CD14-positive monocyte (primary cell): ENCODE measurements at regions not wholly inside any gene's neighbourhood (a gene's known extent, or its start where the extent isn't known, plus 50 kb on each side); places are given as distances from the start of the nearest gene placed in this dataset.
A peak's percentile ranks its signal among the peaks of the same experiment; 100 is the strongest.

Experiments
- DNase-seq, 3 donors: peaks; one replicate each; pipeline ENCODE4 v3.0.0-alpha.2; 2011 to 2022
- H2AFZ ChIP-seq: 2 replicates; pipeline ENCODE4 v1.6.0; 2012; ENCODE audit warnings: mild to moderate bottlenecking, low read depth, low read length, inconsistent platforms; ENCODE audit not compliant: insufficient read depth, poor library complexity, severe bottlenecking
- H3K27ac ChIP-seq, 2 donors: 1 replicate in 1 of 2; 2 replicates in 1 of 2; pipeline ENCODE4 v1.5.1; 2012 to 2013; ENCODE audit warnings: low read length in 2 of 2, control low read depth in 1 of 2, inconsistent platforms in 1 of 2, low read depth in 1 of 2, mild to moderate bottlenecking in 1 of 2
- H3K27me3 ChIP-seq, 2 donors: one replicate each; pipeline versions ENCODE4 v1.6.0 to v1.6.1; 2011 to 2013; ENCODE audit warnings: low read length in 2 of 2; ENCODE audit not compliant: control insufficient read depth in 2 of 2, insufficient read depth in 2 of 2
- H3K36me3 ChIP-seq, 2 donors: replicated peaks in 1 of 2; 1 replicate in 1 of 2; 2 replicates in 1 of 2; pipeline versions ENCODE4 v1.5.1 to v1.6.1; 2012 to 2013; ENCODE audit warnings: low read length in 2 of 2, control low read depth in 1 of 2, inconsistent platforms in 1 of 2, mild to moderate bottlenecking in 1 of 2; ENCODE audit not compliant: insufficient read depth in 2 of 2, control insufficient read depth in 1 of 2
- H3K4me1 ChIP-seq, 2 donors: 1 replicate in 1 of 2; 2 replicates in 1 of 2; pipeline versions ENCODE4 v1.5.1 to v1.6.1; 2012 to 2013; ENCODE audit warnings: low read length in 2 of 2, control low read depth in 1 of 2, inconsistent platforms in 1 of 2, mild to moderate bottlenecking in 1 of 2, moderate library complexity in 1 of 2; ENCODE audit not compliant: insufficient read depth in 2 of 2, control insufficient read depth in 1 of 2
- H3K4me2 ChIP-seq: replicated peaks from 2 replicates; pipeline ENCODE3; 2012; ENCODE audit warnings: low read length, moderate library complexity, mild to moderate bottlenecking; ENCODE audit not compliant: poor library complexity, severe bottlenecking; ENCODE audit errors: extremely low read depth
- H3K4me3 ChIP-seq, 3 experiments: fragments of 200-600 bp in 1 of 3; sonication (generic) in 1 of 3; replicated peaks in 1 of 3; 1 replicate in 2 of 3; 2 replicates in 1 of 3; pipeline ENCODE4 v1.5.1; 2011 to 2013; ENCODE audit warnings: low read length in 3 of 3, mild to moderate bottlenecking in 3 of 3, control low read depth in 2 of 3, low read depth in 2 of 3, inconsistent platforms in 1 of 3, moderate library complexity in 1 of 3
- H3K79me2 ChIP-seq: 2 replicates; pipeline ENCODE4 v1.6.0; 2012; ENCODE audit warnings: mild to moderate bottlenecking, control low read depth, inconsistent platforms, low read length, moderate library complexity; ENCODE audit not compliant: insufficient read depth
- H3K9ac ChIP-seq: 2 replicates; pipeline ENCODE4 v1.6.0; 2017; ENCODE audit warnings: low read length, mild to moderate bottlenecking; ENCODE audit not compliant: insufficient read depth, poor library complexity, severe bottlenecking
- H3K9me3 ChIP-seq, 2 donors: replicated peaks in 1 of 2; 1 replicate in 1 of 2; 2 replicates in 1 of 2; pipeline versions ENCODE4 v1.5.1 to v1.6.1; 2012 to 2013; ENCODE audit warnings: low read length in 2 of 2, control low read depth in 1 of 2; ENCODE audit not compliant: control insufficient read depth in 1 of 2, insufficient read depth in 1 of 2
- H4K20me1 ChIP-seq: 2 replicates; pipeline ENCODE4 v1.6.0; 2012; ENCODE audit warnings: mild to moderate bottlenecking, low read length, control low read depth, moderate library complexity; ENCODE audit not compliant: insufficient read depth
- H3K27ac Mint-ChIP-seq, 7 donors: one replicate each; pipeline ENCODE4 v1.8.0; 2020; ENCODE audit warnings: mild to moderate bottlenecking in 7 of 7, mixed read lengths in 7 of 7, moderate library complexity in 6 of 7, inconsistent platforms in 2 of 7
- H3K27me3 Mint-ChIP-seq, 3 donors: one replicate each; pipeline ENCODE4 v1.8.0; 2021 to 2022; ENCODE audit warnings: low read depth in 3 of 3, mild to moderate bottlenecking in 3 of 3, mixed read lengths in 3 of 3, moderate library complexity in 3 of 3, inconsistent platforms in 1 of 3
- H3K36me3 Mint-ChIP-seq, 2 donors: one replicate each; pipeline ENCODE4 v1.8.0; 2020; ENCODE audit warnings: mixed read lengths in 2 of 2, inconsistent platforms in 1 of 2, mild to moderate bottlenecking in 1 of 2
- H3K4me1 Mint-ChIP-seq: one replicate; pipeline ENCODE4 v1.8.0; 2020; ENCODE audit warnings: mild to moderate bottlenecking, mixed read lengths
- H3K4me3 Mint-ChIP-seq, 2 donors: one replicate each; pipeline ENCODE4 v1.8.0; 2020; ENCODE audit warnings: mild to moderate bottlenecking in 2 of 2, mixed read lengths in 2 of 2, moderate library complexity in 1 of 2
- H3K9me3 Mint-ChIP-seq, 7 donors: one replicate each; pipeline ENCODE4 v1.8.0; 2020 to 2022; ENCODE audit warnings: mixed read lengths in 7 of 7, mild to moderate bottlenecking in 6 of 7, moderate library complexity in 6 of 7, inconsistent platforms in 2 of 7
- WGBS: methylation state at CpG from one replicate; pipeline ENCODE4 v1.1.5; 2013; ENCODE audit warnings: missing lambda C conversion rate; ENCODE audit not compliant: insufficient coverage; 5-methylcytosine and 5-hydroxymethylcytosine counted together
- intact Hi-C, 2 donors: fragments of 100-400 bp; cut with micrococcal nuclease; formaldehyde crosslinking; loops; one replicate each; pipeline versions ENCODE4 v1.15.0 to v1.15.1; 2023
- TF ChIP-seq, protein P1 (sequence below): fragments of 200-600 bp; IDR thresholded peaks from one replicate; pipeline ENCODE4 v1.8.0; 2022; ENCODE audit warnings: antibody characterized with exemption, mild to moderate bottlenecking

DNA sequence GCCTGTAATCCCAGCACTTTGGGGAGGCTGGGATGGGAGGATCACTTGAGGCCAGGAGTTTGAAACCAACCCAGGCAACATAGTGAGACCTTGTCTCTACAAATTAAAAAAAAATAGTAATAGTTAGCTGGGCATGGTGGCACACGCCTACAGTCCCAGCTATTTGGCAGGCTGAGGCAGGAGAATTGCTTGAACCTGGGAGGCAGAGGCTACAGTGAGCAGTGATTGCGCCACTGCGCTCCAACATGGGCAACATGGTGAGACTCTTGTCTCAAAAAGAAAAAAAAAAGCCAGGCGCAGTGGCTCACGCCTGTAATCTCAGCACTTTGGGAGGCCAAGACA is 56.9 kb upstream of the MRTFB start:
- H4K20me1 ChIP-seq: no peaks in the 10 kb centered on the region
- H3K27ac Mint-ChIP-seq: no peak overlapping the region
- no peak overlapping the region for H3K9ac ChIP-seq
- no peaks in the 10 kb centered on the region for H3K36me3 ChIP-seq
- H3K9me3 ChIP-seq: no peaks in the 10 kb centered on the region
- intact Hi-C loops: no loop called here
- H3K27ac ChIP-seq: no peak overlapping the region
- no peak for DNase-seq
- H3K4me3 ChIP-seq: no peak overlapping the region
- no peak overlapping the region for H3K4me3 Mint-ChIP-seq
- H3K4me1 ChIP-seq: peaks cover 11 to 20% of the 10 kb centered on the region in 2 donors
- H2AFZ ChIP-seq: no peak overlapping the region
- H3K36me3 Mint-ChIP-seq: no peaks in the 10 kb centered on the region
- peaks cover 0 to 4% (median 0%) of the 10 kb centered on the region in 7 donors for H3K9me3 Mint-ChIP-seq
- TF ChIP-seq, protein P1, sequence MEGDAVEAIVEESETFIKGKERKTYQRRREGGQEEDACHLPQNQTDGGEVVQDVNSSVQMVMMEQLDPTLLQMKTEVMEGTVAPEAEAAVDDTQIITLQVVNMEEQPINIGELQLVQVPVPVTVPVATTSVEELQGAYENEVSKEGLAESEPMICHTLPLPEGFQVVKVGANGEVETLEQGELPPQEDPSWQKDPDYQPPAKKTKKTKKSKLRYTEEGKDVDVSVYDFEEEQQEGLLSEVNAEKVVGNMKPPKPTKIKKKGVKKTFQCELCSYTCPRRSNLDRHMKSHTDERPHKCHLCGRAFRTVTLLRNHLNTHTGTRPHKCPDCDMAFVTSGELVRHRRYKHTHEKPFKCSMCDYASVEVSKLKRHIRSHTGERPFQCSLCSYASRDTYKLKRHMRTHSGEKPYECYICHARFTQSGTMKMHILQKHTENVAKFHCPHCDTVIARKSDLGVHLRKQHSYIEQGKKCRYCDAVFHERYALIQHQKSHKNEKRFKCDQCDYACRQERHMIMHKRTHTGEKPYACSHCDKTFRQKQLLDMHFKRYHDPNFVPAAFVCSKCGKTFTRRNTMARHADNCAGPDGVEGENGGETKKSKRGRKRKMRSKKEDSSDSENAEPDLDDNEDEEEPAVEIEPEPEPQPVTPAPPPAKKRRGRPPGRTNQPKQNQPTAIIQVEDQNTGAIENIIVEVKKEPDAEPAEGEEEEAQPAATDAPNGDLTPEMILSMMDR: no peak
- H3K27me3 ChIP-seq: no peaks in the 10 kb centered on the region
- peaks cover 12% of the 10 kb centered on the region for H3K4me1 Mint-ChIP-seq
- H3K27me3 Mint-ChIP-seq: peaks cover 8 to 15% (median 9%) of the 10 kb centered on the region in 3 donors
- WGBS: 92% methylated on average over 2 of the region's 5 CpGs
- H3K79me2 ChIP-seq: no peaks in the 10 kb centered on the region
- no peak overlapping the region for H3K4me2 ChIP-seq

DNA sequence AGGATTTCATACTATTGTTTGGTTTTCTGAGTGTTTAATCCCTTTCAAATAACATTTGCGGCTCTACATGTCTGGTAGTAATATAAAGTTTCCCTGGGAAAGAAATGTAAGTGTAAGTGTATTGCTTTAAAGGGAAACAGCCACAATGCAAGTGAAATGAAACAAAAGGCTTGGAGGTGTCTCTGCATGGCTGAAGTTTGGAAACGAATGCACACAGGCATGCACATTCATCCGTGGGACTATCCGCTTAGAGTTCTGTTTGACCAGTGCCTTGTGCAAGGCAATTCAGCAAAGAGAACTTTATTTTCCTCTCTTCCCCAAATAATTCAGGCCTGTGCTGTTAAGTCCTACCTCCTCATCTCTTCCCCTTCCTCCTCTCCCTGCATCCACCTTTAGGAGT is 56.1 kb upstream of the MRTFB start:
- TF ChIP-seq, protein P1: no peak
- Histone ChIP-seq H3K27ac (no peak overlapping the region), H3K9me3 (no peaks in the 10 kb centered on the region), H3K4me1 (peaks cover 11 to 20% of the 10 kb centered on the region in 2 donors), H2AFZ (no peak overlapping the region), H4K20me1 (no peaks in the 10 kb centered on the region), H3K4me3 (peak overlapping the region in 1 of 3 experiments; percentile 15), H3K4me2 (peak overlapping the region; percentile 2), H3K27me3 (no peaks in the 10 kb centered on the region), H3K9ac (no peak overlapping the region), H3K36me3 (no peaks in the 10 kb centered on the region), H3K79me2 (no peaks in the 10 kb centered on the region)
- intact Hi-C loops: no loop called here
- Mint-ChIP-seq H3K27me3 (peaks cover 6 to 13% (median 7%) of the 10 kb centered on the region in 3 donors), H3K36me3 (no peaks in the 10 kb centered on the region), H3K4me1 (peaks cover 12% of the 10 kb centered on the region), H3K27ac (peak overlapping the region in 4 of 7 donors; percentile 56 to 88 (median 74)), H3K4me3 (peak overlapping the region in 1 of 2 donors; percentile 65), H3K9me3 (peaks cover 0 to 4% (median 0%) of the 10 kb centered on the region in 7 donors)
- DNase-seq: no peak
- WGBS: 87% methylated on average over 2 of the region's 4 CpGs
